HG02970 (cell line): ENCODE measurements at regions not wholly inside any gene's neighbourhood (a gene's known extent, or its start where the extent isn't known, plus 50 kb on each side); places are given as distances from the start of the nearest gene placed in this dataset.

Source experiments
- ATAC-seq: cut with Tn5 transposase; IDR thresholded peaks from one replicate; pipeline ENCODE4 v1.9.1; 2021; ENCODE audit warnings: mild to moderate bottlenecking, moderate library complexity, moderate number of reproducible peaks; ENCODE audit not compliant: unreplicated experiment, low FRiP score

DNA sequence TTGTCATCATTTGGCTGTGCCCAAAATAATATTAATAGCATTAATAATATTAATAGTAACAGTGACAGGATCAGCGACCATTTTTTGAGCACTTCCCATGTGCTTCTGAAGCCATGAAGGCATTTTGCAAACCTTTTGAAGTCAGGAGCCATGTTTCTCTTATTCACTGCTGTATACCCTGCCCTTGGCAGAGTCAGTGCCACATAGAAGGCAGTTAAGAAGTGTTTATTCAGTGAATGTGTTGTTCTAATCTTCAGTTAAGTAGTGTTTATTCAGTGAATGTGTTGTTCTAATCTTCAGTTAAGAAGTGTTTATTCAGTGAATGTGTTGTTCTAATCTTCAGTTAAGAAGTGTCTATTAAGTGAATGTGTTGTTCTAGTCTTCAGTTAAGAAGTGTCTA, 319.7 kb upstream of the NAV3 start:
- ATAC-seq = no peak

- no peak for ATAC-seq
These were observed 326.2 kb upstream of the NAV3 start for GRCh38 chr12:77504466-77504865.

DNA sequence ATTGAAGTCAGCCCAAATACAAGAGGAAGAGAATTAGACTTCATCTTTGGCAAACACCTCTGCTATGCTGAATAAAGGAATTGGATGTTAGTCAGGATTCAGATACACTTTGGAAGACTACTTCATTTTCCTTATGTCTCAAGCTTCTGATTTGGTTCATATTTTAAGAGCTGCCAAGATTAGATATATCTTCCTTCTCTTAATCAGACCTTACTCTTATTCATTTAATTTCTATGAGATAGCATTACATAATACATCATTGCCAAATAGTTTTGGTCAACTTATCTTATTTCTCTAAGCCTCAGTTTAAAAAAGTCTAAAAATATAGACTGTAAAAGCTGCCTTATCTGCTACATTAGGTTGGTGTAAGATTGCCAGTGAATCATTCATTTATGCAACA, 330.6 kb upstream of the NAV3 start:
- ATAC-seq = no peak

DNA sequence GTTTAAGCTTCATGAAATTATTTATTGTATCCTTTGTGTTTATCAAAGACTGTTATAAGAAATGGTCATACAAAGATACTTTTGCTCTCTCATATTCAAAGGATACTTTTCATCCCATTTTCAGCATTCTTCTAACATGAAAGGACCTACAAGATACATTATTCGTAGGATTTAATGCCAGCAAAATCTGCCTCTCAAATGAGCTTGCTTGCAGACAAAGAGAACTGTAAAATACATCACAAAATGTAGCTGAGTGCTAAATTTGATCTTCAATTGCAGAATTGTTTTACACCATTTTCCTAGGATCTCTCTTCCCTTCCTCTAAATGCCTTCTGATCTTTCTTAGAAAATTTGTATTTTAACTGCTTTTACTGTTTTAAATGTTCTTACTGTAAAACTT, 333.0 kb upstream of the NAV3 start:
- ATAC-seq = no peak

DNA sequence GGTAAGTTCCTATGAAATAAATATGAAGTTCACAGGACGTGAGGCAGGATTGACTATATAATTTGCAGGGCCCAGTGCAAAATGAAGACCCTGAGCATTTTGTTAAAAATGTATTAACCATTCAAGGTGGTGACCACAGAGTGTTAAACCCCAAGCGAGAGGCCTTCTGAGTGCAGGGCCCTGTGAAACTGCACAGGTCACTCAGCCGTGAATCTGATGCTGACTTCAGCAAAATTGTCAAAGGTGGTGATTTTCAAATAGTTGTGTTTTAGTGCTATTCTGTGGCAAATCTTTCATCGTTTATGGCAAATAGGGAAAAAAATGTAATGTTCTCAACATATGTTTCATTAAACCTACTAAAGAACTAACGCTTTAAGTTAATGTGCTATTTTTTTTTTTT, 334.0 kb upstream of the NAV3 start:
- no peak for ATAC-seq

DNA sequence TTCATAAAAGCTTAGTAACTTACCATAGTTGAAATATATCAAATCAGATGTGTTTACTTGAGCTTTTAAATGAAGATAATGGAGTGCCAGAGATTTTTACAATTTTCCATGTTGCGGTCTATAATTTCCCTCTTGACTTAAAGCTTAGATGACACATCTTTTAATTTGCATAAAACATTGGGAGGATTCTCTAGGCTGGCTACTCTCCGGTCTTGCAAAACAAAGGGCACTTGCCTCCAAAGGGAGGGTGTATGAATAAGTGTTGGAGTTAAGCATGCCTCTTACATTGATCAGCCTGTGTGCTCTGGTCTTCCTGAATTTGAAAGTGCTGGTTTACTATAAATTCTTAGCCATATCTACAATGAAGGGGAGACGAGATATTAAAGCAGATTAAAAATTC, 336.4 kb upstream of the NAV3 start:
- ATAC-seq = no peak

GRCh38 chr12:77493302-77494168, 337.2 kb upstream of the NAV3 start:
- ATAC-seq = no peak

DNA sequence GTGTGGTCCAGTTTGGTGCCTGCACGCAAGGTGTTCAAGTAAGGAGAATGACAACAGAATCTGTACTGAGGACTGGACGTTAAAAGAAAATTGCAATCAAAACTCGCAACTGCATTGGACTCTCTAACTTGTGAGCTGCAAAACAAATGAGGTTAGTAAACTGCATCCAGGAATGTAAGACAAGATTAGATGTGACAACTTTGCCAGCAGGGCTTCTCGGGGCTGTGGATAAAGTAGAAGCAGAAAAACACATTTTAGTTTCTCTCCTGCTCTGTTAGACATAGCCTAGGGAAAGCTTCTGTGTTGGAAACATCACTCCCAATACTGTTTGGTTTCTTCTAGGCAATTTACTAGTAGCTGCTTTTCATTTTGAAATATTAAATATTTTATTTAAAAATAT, 338.2 kb upstream of the NAV3 start:
- ATAC-seq = no peak

DNA sequence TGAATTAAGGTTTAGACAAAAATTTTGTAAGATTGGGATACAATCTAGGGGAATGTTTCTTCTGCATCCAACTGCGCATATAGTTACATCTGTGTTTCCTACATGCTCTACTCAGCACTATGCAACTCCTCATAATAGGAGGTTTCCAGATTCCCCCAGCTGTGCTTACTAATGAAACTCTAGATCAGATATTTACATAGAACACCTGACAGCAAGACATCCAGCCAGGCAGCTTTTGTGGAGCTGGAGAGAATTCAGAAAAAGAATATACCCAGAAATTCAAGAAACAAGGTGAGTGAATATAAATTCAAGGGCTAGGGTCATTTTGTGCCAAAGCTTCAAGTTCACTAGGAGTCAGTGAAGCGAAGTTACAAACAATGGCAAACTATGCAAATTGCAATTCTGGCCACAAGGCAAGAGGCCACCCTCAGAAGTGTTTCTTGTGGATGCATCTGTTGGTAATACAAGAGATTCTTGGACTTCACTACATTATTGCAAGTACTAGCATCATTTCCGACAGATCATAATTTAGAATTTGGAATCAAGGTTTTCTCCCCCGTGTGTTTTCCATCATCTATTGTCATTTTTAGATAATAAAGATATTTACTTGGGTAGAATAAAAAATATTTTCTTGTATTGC, 341.2 kb upstream of the NAV3 start:
- no peak for ATAC-seq

- no peak for ATAC-seq
These were observed 342.6 kb upstream of the NAV3 start for GRCh38 chr12:77488041-77488620.

GRCh38 chr12:77486872-77487271, 343.8 kb upstream of the NAV3 start:
- no peak for ATAC-seq

GRCh38 chr12:77485961-77486854, 344.5 kb upstream of the NAV3 start:
- ATAC-seq = no peak

DNA sequence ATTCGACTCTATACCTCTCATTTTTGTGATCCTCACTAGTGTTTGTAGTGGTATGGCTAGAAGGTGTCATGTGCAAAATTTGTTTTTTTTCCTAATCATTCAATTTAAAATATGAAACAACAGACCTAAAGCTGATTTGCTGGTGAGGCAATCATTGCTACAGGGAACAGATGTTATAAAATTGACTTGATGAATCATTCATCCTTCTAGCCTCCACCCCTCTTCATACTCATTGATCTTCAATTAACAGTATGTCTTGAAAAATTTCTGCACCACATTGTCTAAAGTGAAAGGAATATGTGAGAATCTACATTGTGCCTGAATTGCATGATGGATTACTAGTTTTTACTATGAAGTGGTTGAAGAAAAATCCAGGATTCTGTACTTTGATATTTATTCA, 349.0 kb upstream of the NAV3 start:
- ATAC-seq = no peak

DNA sequence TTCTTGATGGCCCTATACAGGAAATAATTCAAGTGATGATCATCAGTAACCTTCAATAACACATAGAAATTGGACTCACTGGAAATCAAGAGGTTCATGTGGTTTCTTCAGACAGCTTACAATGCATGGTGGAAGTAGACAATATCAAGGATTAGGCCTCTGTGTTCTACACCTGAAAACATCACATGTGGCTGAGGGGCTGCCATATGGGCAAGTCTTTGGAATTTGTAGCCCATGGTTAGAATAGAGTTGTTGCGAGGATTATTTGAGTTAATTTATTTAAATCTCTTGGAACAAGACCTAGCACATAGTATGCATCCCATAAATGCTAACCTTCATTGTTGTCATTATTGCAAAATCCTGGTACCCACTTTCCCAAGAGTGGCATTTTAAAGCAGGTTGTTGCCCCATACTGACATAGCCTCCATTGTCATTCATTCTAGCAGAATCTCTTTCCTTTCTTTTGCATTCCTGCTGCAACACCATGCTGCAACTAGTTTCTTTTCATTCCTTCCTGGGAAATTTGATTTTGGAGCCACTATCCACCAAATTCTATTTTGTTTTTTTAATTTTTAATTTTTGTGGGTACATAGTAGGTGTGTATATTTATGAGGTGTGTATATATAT, 352.7 kb upstream of the NAV3 start:
- ATAC-seq = no peak

DNA sequence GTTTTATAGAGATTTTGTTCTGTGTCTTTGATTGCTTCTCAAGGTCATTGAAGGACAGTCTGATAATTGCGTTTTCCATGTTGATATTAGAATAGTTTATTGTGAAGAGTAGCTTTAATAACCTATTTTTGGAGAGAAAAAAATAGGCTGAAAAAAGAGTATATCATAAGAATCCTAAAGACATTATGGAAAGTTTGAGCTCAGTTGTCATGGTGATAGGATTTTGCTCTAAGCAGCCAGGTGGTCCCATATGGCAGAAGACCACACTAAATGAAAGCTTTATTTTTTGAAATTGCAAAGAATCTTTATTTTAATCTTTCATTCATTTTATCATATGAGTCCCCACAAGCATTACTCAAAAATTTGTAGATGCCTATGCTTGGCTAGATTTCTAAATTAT, 358.9 kb upstream of the NAV3 start:
- ATAC-seq = no peak

- ATAC-seq = no peak
These were observed 360.9 kb upstream of the NAV3 start for GRCh38 chr12:77469578-77470333.

DNA sequence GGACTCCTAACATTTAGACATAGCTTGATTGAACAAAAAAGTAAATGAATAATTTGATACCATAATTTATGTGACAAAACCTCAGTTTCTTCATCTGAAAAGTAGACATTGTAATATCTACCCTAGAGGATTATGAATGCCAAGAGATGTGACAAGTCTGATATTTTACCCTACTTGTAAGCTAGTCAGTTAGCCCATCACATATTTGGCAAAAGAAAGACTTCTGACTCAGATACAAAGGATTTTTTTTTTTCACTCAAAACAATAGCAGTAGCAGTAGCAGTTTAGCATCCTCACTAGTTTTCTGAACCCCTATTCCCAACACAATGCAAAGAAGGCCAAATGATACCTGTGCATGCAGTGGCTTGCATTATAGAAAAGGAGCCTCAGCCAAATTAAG, 377.3 kb upstream of the E2F7 start:
- ATAC-seq = no peak

DNA sequence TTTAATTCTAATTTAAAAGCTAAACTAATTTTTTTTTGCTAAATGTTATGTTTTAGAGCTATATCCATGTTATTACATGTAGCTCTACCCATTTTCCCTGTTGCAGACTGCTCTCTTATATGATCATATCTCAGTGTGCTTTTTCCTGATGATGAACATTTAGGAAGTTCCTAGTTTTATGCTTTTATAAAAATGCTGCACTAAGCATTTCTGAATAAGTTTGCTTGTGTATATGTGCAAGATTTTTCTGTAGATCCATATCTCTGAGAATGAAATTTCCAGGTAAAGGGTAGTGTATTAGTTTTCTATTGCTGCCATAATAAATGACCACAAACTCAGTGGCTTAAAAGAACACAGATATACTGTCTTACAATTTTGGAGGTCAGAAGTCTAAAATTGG, 374.4 kb upstream of the E2F7 start:
- ATAC-seq = no peak

DNA sequence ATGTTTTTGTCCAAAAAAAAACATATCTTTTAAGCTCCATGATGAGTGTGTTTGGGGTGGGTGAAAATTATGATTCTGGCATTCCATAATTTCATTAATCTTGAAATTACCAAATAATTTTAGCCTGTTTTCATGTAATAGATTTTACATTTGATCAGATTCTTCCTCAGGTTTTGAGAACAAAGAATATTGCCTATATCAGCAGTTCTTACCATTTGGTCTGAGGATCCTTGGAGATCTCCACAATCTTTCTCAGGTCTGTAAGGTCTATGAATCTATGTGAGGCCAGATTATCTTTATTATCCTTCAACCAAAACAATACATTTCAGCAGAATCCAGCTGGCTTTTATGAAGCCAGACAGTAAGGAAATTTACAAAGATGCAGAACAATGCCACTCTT, 373.3 kb upstream of the E2F7 start:
- ATAC-seq = no peak

GRCh38 chr12:77437206-77437605, 371.8 kb upstream of the E2F7 start:
- ATAC-seq = no peak
